BE2C (cell line): ENCODE measurements at regions not wholly inside any gene's neighbourhood (a gene's known extent, or its start where the extent isn't known, plus 50 kb on each side); places are given as distances from the start of the nearest gene placed in this dataset.
"Not testable (repeated sequence)": the region's sequence is repeated elsewhere in the genome, so short reads cannot be mapped to it uniquely, and the experiment has no call there.

Source experiments
- DNase-seq: peaks from one replicate; pipeline ENCODE4 v3.0.0-alpha.2; 2020
- H3K27me3 ChIP-seq: fragments of 250-450 bp; sonication (Bioruptor Pico); 2 replicates; pipeline ENCODE4 v1.5.1; 2020; ENCODE audit warnings: mild to moderate bottlenecking
- H3K36me3 ChIP-seq: fragments of 250-450 bp; sonication (Bioruptor Pico); 2 replicates; pipeline ENCODE4 v1.5.1; 2020; ENCODE audit warnings: mild to moderate bottlenecking
- H3K4me1 ChIP-seq: fragments of 250-450 bp; sonication (Bioruptor Pico); 2 replicates; pipeline ENCODE4 v1.5.1; 2020
- H3K4me3 ChIP-seq: 2 replicates; pipeline ENCODE4 v1.5.1; 2011; ENCODE audit warnings: low read depth, low read length
- H3K9me3 ChIP-seq: fragments of 250-450 bp; sonication (Bioruptor Pico); 2 replicates; pipeline ENCODE4 v1.5.1; 2020
- TF ChIP-seq, protein P1 (sequence below): IDR thresholded peaks from 2 replicates; pipeline ENCODE4 v1.5.1; 2012; ENCODE audit warnings: mild to moderate bottlenecking, low read depth, low read length

- no peaks in the 10 kb centered on the region for H3K9me3 ChIP-seq
These were observed 104.9 kb downstream of the ZNF429 start for GRCh38 chr19:21610341-21610740.

GRCh38 chr19:21608571-21608970 is 103.2 kb downstream of the ZNF429 start:
- no peak for DNase-seq
- H3K36me3 ChIP-seq = no peaks in the 10 kb centered on the region
- no peaks in the 10 kb centered on the region for H3K9me3 ChIP-seq
- H3K4me1 ChIP-seq = no peaks in the 10 kb centered on the region
- no peak overlapping the region for H3K4me3 ChIP-seq
- H3K27me3 ChIP-seq = no peaks in the 10 kb centered on the region
- TF ChIP-seq, protein P1, sequence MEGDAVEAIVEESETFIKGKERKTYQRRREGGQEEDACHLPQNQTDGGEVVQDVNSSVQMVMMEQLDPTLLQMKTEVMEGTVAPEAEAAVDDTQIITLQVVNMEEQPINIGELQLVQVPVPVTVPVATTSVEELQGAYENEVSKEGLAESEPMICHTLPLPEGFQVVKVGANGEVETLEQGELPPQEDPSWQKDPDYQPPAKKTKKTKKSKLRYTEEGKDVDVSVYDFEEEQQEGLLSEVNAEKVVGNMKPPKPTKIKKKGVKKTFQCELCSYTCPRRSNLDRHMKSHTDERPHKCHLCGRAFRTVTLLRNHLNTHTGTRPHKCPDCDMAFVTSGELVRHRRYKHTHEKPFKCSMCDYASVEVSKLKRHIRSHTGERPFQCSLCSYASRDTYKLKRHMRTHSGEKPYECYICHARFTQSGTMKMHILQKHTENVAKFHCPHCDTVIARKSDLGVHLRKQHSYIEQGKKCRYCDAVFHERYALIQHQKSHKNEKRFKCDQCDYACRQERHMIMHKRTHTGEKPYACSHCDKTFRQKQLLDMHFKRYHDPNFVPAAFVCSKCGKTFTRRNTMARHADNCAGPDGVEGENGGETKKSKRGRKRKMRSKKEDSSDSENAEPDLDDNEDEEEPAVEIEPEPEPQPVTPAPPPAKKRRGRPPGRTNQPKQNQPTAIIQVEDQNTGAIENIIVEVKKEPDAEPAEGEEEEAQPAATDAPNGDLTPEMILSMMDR = no peak

More at GRCh38 chr19:21610341-21610740, 104.9 kb downstream of the ZNF429 start:
- no peaks in the 10 kb centered on the region for H3K36me3 ChIP-seq
- no peak overlapping the region for H3K4me3 ChIP-seq
- no peaks in the 10 kb centered on the region for H3K4me1 ChIP-seq
- H3K27me3 ChIP-seq = no peaks in the 10 kb centered on the region
- TF ChIP-seq, protein P1 = no peak
- DNase-seq = no peak

GRCh38 chr19:21607449-21607848 is 102.0 kb downstream of the ZNF429 start:
- H3K4me3 ChIP-seq = no peak overlapping the region
- no peaks in the 10 kb centered on the region for H3K36me3 ChIP-seq
- DNase-seq = no peak
- TF ChIP-seq, protein P1 = no peak
- H3K4me1 ChIP-seq = no peaks in the 10 kb centered on the region
- H3K27me3 ChIP-seq = no peaks in the 10 kb centered on the region
- H3K9me3 ChIP-seq = no peaks in the 10 kb centered on the region

DNA sequence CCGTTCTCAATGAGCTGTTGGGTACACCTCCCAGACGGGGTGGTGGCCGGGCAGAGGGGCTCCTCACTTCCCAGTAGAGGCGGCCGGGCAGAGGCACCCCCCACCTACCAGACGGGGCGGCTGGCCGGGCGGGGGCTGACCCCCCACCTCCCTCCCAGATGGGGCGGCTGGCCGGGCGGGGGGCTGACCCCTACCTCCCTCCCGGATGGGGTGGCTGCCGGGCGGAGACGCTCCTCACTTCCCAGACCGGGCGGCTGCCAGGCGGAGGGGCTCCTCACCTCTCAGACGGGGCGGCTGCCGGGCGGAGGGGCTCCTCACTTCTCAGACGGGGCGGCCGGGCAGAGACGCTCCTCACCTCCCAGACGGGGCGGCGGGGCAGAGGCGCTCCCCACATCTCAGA is 101.6 kb downstream of the ZNF429 start:
- H3K4me3 ChIP-seq, H3K9me3 ChIP-seq, DNase-seq, H3K4me1 ChIP-seq, H3K36me3 ChIP-seq, H3K27me3 ChIP-seq: not testable (repeated sequence)

GRCh38 chr19:21606326-21606725 is 100.9 kb downstream of the ZNF429 start:
- H3K27me3 ChIP-seq, H3K36me3 ChIP-seq, H3K9me3 ChIP-seq, DNase-seq, H3K4me3 ChIP-seq, H3K4me1 ChIP-seq: not testable (repeated sequence)

DNA sequence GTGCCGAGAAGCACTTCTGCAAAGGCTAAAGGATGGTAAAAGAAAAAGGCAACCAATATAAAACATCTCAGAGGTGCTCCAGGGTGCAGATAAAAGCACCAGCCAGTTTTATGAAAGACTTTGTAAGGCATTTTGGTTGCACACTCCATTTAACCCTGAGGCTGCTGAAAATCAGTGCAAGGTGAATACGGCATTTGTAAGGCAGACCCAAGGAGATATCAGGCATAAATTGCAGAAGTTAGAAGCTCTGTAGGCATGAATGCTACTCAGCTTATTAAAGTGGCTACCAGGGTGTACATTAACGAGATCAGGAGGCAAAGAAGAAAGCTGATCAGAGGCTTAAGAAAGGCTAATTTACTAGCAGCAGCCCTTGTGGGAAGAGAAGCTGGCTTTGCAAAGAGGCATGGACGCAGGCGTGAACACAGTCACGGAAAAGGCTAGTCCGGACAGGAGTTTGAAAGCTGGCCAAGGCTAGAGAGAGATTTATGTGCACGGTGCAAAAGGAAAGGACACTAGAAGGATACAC is 99.6 kb downstream of the ZNF429 start:
- TF ChIP-seq, protein P1 = no peak

More for the DNA sequence above, 99.6 kb downstream of the ZNF429 start:
- DNase-seq = no peak
- Histone ChIP-seq H3K4me3 (peak overlapping the region; percentile 35; the same call in 1 of the 2 replicates), H3K9me3 (no peaks in the 10 kb centered on the region), H3K36me3 (no peaks in the 10 kb centered on the region), H3K27me3 (no peaks in the 10 kb centered on the region), H3K4me1 (no peaks in the 10 kb centered on the region)
